ENCODE measurements at regions not wholly inside any gene's neighbourhood (a gene's known extent, or its start where the extent isn't known, plus 50 kb on each side); places are given as distances from the start of the nearest gene placed in this dataset.

GRCh38 chr1:187456446-187456845 is 627.7 kb downstream of the PLA2G4A start:
- no peaks in the 10 kb centered on the region for H4K20me1 ChIP-seq (ENCODE audit: insufficient read depth, low read length)
- H3K4me1 ChIP-seq (ENCODE audit: insufficient read depth, low read length, severe bottlenecking) = no peaks in the 10 kb centered on the region
- H3K4me2 ChIP-seq (ENCODE audit: low read length) = no peak overlapping the region
- H3K27me3 ChIP-seq (ENCODE audit: insufficient read depth, low read length) = no peaks in the 10 kb centered on the region
- no peak overlapping the region for H3K9ac ChIP-seq (ENCODE audit: low read length)
- no peaks in the 10 kb centered on the region for H3K9me2 ChIP-seq (ENCODE audit: low read depth, low read length)
- no peak overlapping the region for H3K4me3 ChIP-seq (ENCODE audit: low read depth, low read length, poor library complexity, severe bottlenecking)
- no peak for TF ChIP-seq CTCF (IDR thresholded peaks at IDR 0.05; ENCODE audit: low read length)
- TF ChIP-seq EZH2 (IDR thresholded peaks at IDR 0.05; ENCODE audit: borderline replicate concordance, low read length) = no peak
- H2AFZ ChIP-seq (ENCODE audit: low read length) = no peak overlapping the region
- no peaks in the 10 kb centered on the region for H3F3A ChIP-seq (ENCODE audit: insufficient read depth, low read length)
- no peaks in the 10 kb centered on the region for H3K36me3 ChIP-seq (ENCODE audit: insufficient read depth, low read length)
- H3K27ac ChIP-seq (ENCODE audit: low read depth, low read length, poor library complexity, severe bottlenecking) = no peak overlapping the region
- H3K9me3 ChIP-seq (ENCODE audit: low read length) = no peaks in the 10 kb centered on the region
- no peaks in the 10 kb centered on the region for H3K79me2 ChIP-seq (ENCODE audit: insufficient read depth, low read length)

- Histone ChIP-seq H3K9ac (ENCODE audit: low read length) (no peak overlapping the region), H3K27ac (ENCODE audit: low read depth, low read length, poor library complexity, severe bottlenecking) (no peak overlapping the region), H4K20me1 (ENCODE audit: insufficient read depth, low read length) (no peaks in the 10 kb centered on the region), H3K27me3 (ENCODE audit: insufficient read depth, low read length) (no peaks in the 10 kb centered on the region), H3K4me2 (ENCODE audit: low read length) (no peak overlapping the region), H3K4me1 (ENCODE audit: insufficient read depth, low read length, severe bottlenecking) (no peaks in the 10 kb centered on the region), H3K79me2 (ENCODE audit: insufficient read depth, low read length) (no peaks in the 10 kb centered on the region), H2AFZ (ENCODE audit: low read length) (no peak overlapping the region), H3K4me3 (ENCODE audit: low read depth, low read length, poor library complexity, severe bottlenecking) (no peak overlapping the region), H3F3A (ENCODE audit: insufficient read depth, low read length) (no peaks in the 10 kb centered on the region), H3K36me3 (ENCODE audit: insufficient read depth, low read length) (no peaks in the 10 kb centered on the region), H3K9me3 (ENCODE audit: low read length) (0 out of 2 replicates have a peak, but pooled peaks cover 2% of the 10 kb centered on the region), H3K9me2 (ENCODE audit: low read depth, low read length) (no peaks in the 10 kb centered on the region)
- no peak for TF ChIP-seq CTCF (IDR thresholded peaks at IDR 0.05; ENCODE audit: low read length)
- no peak for TF ChIP-seq EZH2 (IDR thresholded peaks at IDR 0.05; ENCODE audit: borderline replicate concordance, low read length)
These were observed 631.3 kb downstream of the PLA2G4A start for GRCh38 chr1:187460093-187460492.

- Histone ChIP-seq H3K27ac (ENCODE audit: low read depth, low read length, poor library complexity, severe bottlenecking) (no peak overlapping the region), H3K79me2 (ENCODE audit: insufficient read depth, low read length) (no peaks in the 10 kb centered on the region), H3K4me1 (ENCODE audit: insufficient read depth, low read length, severe bottlenecking) (no peaks in the 10 kb centered on the region), H3K9me3 (ENCODE audit: low read length) (0 out of 2 replicates have a peak, but pooled peaks cover 2% of the 10 kb centered on the region), H3K4me2 (ENCODE audit: low read length) (no peak overlapping the region), H4K20me1 (ENCODE audit: insufficient read depth, low read length) (no peaks in the 10 kb centered on the region), H3K9ac (ENCODE audit: low read length) (no peak overlapping the region), H3K27me3 (ENCODE audit: insufficient read depth, low read length) (no peaks in the 10 kb centered on the region), H3K4me3 (ENCODE audit: low read depth, low read length, poor library complexity, severe bottlenecking) (no peak overlapping the region), H2AFZ (ENCODE audit: low read length) (no peak overlapping the region), H3K36me3 (ENCODE audit: insufficient read depth, low read length) (no peaks in the 10 kb centered on the region), H3K9me2 (ENCODE audit: low read depth, low read length) (no peaks in the 10 kb centered on the region), H3F3A (ENCODE audit: insufficient read depth, low read length) (no peaks in the 10 kb centered on the region)
- TF ChIP-seq CTCF (IDR thresholded peaks at IDR 0.05; ENCODE audit: low read length) (no peak), EZH2 (IDR thresholded peaks at IDR 0.05; ENCODE audit: borderline replicate concordance, low read length) (no peak)
These were observed 635.6 kb downstream of the PLA2G4A start for GRCh38 chr1:187464320-187464719.
